ENCODE measurements at regions not wholly inside any gene's neighbourhood (a gene's known extent, or its start where the extent isn't known, plus 50 kb on each side); places are given as distances from the start of the nearest gene placed in this dataset.

- Histone ChIP-seq H3K27me3 (no peaks in the 10 kb centered on the region), H3K9me3 (peaks cover 0 to 5% (median 2%) of the 10 kb centered on the region in 4 donors), H3K36me3 (no peaks in the 10 kb centered on the region), H3K4me1 (peaks cover 0 to 10% (median 4%) of the 10 kb centered on the region in 4 donors), H3K27ac (no peak overlapping the region), H3K4me3 (no peak overlapping the region)
- 64 to 72% methylated on average over 5 of the region's 5 CpGs for WGBS, 2 donors
- TF ChIP-seq POLR2A (IDR thresholded peaks at IDR 0.05) (no peak), EP300 (IDR thresholded peaks at IDR 0.05) (no peak), POLR2AphosphoS5 (IDR thresholded peaks at IDR 0.05) (no peak), CTCF (IDR thresholded peaks at IDR 0.05) (no peak)
- intact Hi-C loops (cut with DNase I): no loop called here
- no peak for DNase-seq
Observed at GRCh38 chr1:219264561-219264960, 90.9 kb downstream of the LYPLAL1 start.

Data from sigmoid colon (tissue), 6 donors.